ENCODE measurements at regions not wholly inside any gene's neighbourhood (a gene's known extent, or its start where the extent isn't known, plus 50 kb on each side); places are given as distances from the start of the nearest gene placed in this dataset.
A peak's percentile ranks its signal among the peaks of the same experiment; 100 is the strongest.

DNA sequence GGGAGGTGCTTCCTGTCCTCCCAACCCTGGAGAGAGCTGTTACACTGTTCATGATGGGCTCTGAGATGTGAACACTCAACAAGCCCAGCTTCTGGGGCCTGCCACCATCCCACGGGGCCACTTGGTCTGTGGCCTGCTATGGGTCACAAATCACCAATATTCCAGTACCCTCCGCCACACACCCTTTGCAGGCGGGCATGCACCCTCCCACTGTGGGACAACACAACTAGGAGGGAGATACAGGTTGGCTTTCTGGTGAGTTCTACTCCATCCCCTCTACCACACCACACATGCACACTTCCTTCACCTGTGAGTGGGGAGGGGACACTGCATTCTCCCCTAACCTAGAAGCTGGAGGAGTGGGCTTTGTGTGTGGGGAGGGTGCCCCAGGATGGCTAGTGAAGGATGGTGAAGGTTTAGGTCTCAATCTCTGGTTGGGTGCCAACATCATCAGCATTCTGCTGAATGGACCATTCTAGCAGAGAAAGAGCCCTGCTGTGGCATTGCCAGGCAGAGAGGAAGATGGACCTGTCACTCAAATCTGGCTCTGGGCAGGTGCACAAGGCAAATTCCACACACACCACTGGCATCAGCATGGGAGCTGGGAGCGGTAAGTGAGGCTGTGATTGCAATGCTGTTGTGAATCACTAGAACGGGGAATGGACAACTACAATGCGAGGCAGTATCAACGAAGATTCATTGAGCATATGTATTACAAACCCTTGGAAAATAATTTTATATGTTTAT, 175.1 kb downstream of the THBS2 start:
- Histone ChIP-seq H3K4me1 (ENCODE audit: control insufficient read depth in 2 of 3, insufficient read depth in 2 of 3, low read depth in 1 of 3, low read length in 3 of 3) (peaks cover 0 to 5% (median 0%) of the 10 kb centered on the region in 3 donors), H3K27me3 (ENCODE audit: control insufficient read depth, insufficient read depth, low read length) (no peaks in the 10 kb centered on the region), H3K9ac (ENCODE audit: low read length in 3 of 3) (no peak overlapping the region), H3K36me3 (ENCODE audit: control insufficient read depth in 2 of 3, insufficient read depth in 3 of 3, low read length in 3 of 3) (no peaks in the 10 kb centered on the region), H3K9me3 (ENCODE audit: control insufficient read depth in 2 of 3, insufficient read depth in 1 of 3, low read length in 3 of 3) (no peaks in the 10 kb centered on the region), H3K4me3 (ENCODE audit: low read length in 3 of 3) (no peak overlapping the region), H3K27ac (ENCODE audit: low read depth in 2 of 2, low read length in 2 of 2) (no peak overlapping the region)
- TF ChIP-seq, protein P1, sequence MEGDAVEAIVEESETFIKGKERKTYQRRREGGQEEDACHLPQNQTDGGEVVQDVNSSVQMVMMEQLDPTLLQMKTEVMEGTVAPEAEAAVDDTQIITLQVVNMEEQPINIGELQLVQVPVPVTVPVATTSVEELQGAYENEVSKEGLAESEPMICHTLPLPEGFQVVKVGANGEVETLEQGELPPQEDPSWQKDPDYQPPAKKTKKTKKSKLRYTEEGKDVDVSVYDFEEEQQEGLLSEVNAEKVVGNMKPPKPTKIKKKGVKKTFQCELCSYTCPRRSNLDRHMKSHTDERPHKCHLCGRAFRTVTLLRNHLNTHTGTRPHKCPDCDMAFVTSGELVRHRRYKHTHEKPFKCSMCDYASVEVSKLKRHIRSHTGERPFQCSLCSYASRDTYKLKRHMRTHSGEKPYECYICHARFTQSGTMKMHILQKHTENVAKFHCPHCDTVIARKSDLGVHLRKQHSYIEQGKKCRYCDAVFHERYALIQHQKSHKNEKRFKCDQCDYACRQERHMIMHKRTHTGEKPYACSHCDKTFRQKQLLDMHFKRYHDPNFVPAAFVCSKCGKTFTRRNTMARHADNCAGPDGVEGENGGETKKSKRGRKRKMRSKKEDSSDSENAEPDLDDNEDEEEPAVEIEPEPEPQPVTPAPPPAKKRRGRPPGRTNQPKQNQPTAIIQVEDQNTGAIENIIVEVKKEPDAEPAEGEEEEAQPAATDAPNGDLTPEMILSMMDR (IDR thresholded peaks at IDR 0.05; ENCODE audit: borderline replicate concordance, extremely low read depth, insufficient read depth), result no peak
- DNase-seq, result no peak
- no peak for FAIRE-seq
- intact Hi-C loops (cut with DNase I), result no loop called here

DNA sequence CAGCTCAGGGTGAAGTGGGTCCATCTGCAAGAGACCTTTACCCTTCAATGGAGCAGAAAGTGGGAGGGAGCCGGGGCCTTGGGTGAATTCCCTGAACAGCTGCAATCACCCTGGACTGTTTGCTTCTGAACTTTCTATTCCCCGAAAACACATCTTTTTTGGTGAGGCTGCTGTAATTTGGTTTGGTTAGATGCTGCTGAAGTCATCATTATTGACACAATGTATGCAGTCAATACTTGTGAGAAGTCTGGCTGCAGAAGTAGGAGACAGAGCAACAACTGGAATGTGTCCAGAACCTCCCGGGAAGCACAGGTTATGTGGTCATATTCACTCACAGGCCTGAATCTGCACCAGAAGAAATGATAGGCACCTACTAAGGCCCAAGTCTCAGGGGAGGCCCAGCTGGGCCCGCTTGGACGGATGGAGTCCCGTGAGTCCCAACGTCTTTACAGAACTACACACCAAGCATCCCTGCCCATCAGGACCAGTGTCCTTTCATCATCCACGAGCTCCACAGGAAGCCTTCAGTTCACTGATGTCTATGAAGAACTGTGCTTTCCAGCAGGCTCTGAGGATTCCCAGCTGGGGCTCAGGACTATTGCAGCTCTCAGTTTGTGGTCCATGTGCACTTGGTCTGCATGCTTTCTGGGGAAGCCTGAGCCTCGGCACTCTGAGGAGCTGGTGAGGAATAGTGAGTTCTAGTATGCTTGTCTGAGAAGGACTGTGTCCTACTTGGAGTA, 177.6 kb downstream of the THBS2 start:
- intact Hi-C loops (cut with DNase I), result no loop called here
- FAIRE-seq, result no peak
- DNase-seq, result no peak
- Histone ChIP-seq H3K27ac (ENCODE audit: low read depth in 2 of 2, low read length in 2 of 2) (no peak overlapping the region), H3K4me1 (ENCODE audit: control insufficient read depth in 2 of 3, insufficient read depth in 2 of 3, low read depth in 1 of 3, low read length in 3 of 3) (peaks cover 0 to 5% (median 0%) of the 10 kb centered on the region in 3 donors), H3K27me3 (ENCODE audit: control insufficient read depth, insufficient read depth, low read length) (no peaks in the 10 kb centered on the region), H3K9me3 (ENCODE audit: control insufficient read depth in 2 of 3, insufficient read depth in 1 of 3, low read length in 3 of 3) (no peaks in the 10 kb centered on the region), H3K4me3 (ENCODE audit: low read length in 3 of 3) (no peak overlapping the region), H3K36me3 (ENCODE audit: control insufficient read depth in 2 of 3, insufficient read depth in 3 of 3, low read length in 3 of 3) (no peaks in the 10 kb centered on the region), H3K9ac (ENCODE audit: low read length in 3 of 3) (no peak overlapping the region)
- TF ChIP-seq, protein P1 (IDR thresholded peaks at IDR 0.05; ENCODE audit: borderline replicate concordance, extremely low read depth, insufficient read depth), result no peak

DNA sequence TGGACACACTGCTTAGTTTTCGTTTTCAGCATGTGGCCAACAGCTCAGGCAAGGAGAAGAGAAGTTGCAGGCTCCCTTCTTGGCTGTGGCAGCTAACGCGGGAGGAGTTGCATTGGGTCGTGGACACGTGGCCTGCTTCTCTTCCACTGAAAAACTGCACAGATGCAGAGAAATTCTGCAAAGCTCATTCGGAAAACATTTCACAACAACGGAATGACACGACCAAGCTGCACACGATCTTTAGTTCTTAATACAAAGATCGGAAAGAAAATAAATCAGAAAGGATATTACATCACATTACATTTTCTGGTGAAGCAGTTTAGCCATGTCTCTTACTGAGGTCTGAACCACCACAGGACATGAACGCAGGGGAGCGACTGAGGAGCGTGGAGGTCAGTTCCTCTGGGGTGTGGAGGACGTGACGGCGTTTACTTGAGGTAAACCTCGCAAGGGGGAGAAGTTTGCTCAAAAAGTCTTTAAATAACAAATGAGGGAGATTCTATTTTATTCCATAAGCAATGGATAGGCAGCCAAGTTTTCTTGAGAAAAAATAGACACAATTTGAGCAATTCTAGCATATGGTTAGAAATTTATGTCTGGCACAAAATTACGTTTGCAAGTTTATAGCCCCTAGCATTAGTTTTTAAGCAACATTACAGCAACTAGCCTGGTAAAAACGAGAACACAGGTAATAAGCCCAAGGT, 178.3 kb downstream of the THBS2 start:
- no peak overlapping the region for H3K27ac ChIP-seq (ENCODE audit: low read depth in 2 of 2, low read length in 2 of 2)
- intact Hi-C loops (cut with DNase I), result no loop called here

More for the DNA sequence above, 178.3 kb downstream of the THBS2 start:
- Histone ChIP-seq H3K4me3 (ENCODE audit: low read length in 3 of 3) (peak overlapping the region in 1 of 3 donors; percentile 12), H3K27me3 (ENCODE audit: control insufficient read depth, insufficient read depth, low read length) (no peaks in the 10 kb centered on the region), H3K9me3 (ENCODE audit: control insufficient read depth in 2 of 3, insufficient read depth in 1 of 3, low read length in 3 of 3) (no peaks in the 10 kb centered on the region), H3K9ac (ENCODE audit: low read length in 3 of 3) (no peak overlapping the region), H3K36me3 (ENCODE audit: control insufficient read depth in 2 of 3, insufficient read depth in 3 of 3, low read length in 3 of 3) (no peaks in the 10 kb centered on the region), H3K4me1 (ENCODE audit: control insufficient read depth in 2 of 3, insufficient read depth in 2 of 3, low read depth in 1 of 3, low read length in 3 of 3) (peaks cover 0 to 5% (median 0%) of the 10 kb centered on the region in 3 donors)
- DNase-seq, result peak in 4 of 5 donors; percentile 39 to 90 (median 69)
- FAIRE-seq, result no peak
- TF ChIP-seq, protein P1 (IDR thresholded peaks at IDR 0.05; ENCODE audit: borderline replicate concordance, extremely low read depth, insufficient read depth), result no peak
